GM18868 (cell line): ENCODE measurements at regions not wholly inside any gene's neighbourhood (a gene's known extent, or its start where the extent isn't known, plus 50 kb on each side); places are given as distances from the start of the nearest gene placed in this dataset.

Experiments
- ATAC-seq: cut with Tn5 transposase; IDR thresholded peaks from one replicate; pipeline ENCODE4 v1.9.1; 2021; ENCODE audit warnings: mild to moderate bottlenecking, moderate library complexity; ENCODE audit not compliant: unreplicated experiment

DNA sequence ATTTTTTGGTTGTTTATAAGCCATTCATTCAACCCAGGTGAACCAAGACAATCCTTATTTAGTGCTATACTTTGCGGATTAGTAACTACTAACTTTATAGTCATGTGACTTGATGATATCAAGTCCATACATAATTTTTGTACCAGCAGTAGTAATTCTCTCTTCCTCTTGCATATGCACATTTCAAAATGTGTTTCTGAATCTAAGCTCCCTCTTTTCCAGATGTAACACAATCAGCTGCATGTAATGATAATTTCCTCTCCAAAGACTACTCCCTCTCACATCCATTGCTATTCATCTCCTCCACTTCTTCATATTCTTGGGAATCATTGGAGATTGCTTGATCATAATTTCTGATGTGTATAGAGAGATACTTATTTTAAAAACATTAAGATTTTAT, 510.1 kb upstream of the CDH18 start:
- no peak for ATAC-seq

DNA sequence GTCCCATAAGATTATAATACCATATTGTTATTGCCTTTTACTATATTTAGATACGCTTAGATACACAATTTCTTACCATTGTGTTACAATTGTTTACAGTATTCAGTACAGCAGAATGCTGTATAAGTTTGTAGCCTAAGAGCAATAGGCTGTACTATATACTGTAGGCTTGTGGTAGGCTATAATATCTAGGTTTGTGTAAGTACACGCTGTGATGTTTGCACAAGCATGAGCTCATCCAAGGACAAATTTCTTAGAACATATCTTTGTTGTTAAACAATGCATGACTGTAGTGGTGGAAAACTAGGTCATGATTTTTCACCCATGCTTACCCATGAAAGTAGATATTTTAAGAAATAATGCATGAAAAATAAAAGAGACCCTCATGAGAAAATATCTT, 509.4 kb upstream of the CDH18 start:
- ATAC-seq: no peak

DNA sequence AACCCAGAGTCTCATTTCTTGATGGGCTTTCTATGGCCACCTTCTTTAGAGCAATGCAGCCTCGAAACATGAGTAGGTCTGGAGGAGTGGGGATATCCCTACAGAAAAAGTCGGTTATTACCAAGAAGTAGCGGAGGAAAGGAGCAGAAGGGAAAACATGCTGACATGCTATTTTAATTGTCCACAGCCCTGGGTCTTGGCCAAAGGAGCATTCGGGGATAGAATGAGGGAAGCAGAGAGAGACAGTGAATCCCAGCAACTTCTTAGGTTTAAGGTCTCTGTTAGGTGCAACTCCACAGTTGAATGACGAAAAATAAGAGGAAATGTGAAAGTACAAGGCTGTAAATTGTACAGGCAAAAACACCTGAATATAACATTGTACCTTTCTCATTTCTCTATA, 506.7 kb upstream of the CDH18 start:
- no peak for ATAC-seq

DNA sequence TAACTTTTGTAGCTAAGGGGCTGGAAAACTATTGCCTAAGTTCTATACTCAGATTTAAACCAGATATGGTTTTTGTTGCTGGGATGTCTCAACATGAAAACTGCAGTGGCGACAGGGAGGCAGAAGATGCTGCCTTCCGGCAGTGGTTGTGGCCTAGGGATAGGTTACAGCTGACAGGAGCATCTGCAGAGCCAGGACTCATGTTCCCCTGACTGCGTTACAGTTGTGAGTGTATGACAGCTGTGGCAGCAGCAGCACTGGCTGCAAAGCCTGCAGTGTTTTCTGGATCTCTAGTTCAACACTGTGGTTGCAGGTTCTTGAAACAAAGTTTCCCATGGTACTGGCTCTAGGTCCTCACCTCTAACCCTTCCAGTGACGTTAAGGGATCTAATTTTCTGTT, 498.8 kb upstream of the CDH18 start:
- ATAC-seq: no peak

DNA sequence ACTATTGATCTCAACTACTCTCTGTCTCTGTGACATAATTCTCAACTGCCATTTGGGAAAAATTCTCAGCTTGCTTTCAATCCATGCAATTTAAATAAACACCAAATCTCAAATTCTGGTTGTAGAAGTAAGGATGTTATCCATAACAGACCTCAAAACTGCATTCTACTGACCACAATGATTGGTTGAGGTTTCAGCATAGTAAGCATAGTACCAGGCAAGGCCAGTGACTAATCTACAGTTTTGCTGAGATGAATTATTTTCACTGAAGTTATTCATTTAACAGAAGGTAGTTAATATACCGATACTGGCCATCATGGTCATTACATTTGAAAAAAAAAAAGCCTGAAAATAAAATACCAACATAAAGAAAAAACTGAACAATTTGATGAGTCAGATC, 488.0 kb upstream of the CDH18 start:
- no peak for ATAC-seq

DNA sequence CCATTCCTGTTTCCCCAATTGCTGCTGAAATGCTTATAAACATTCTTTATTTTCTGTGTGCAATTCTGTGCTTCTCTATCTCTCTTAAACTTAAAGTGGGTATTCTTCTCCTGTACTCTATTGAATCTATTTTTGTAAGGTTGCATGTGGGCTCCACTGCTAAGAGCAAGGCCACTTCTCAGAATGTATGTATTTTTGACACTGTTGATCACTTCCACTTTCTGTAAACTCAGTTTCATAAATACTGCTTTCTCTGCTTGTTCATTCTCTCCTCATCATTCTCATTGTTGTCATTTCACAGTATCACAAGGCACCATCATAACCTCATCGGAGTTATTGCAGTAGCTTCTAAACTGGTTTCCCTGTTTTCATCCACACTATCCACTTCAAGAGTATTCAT, 483.0 kb upstream of the CDH18 start:
- ATAC-seq: peak; percentile 70

DNA sequence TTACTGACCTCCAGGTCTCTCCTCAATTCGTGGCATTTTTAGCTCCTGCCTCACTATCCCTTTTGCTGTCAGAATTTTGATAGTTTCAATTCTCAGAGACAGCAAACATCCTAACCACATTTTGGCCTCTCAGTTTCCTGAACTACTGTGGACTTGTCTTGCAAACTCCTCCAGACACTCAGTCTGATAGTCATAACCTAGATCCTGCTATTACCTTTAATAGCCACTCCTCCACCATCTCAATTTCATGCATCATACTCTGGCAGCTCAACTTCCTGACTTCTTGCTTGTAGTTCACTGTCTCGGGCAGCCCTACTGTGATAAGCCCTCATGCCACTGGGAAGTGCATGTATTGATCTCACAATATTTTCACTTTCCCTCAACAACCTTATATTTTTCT, 481.8 kb upstream of the CDH18 start:
- ATAC-seq: no peak

DNA sequence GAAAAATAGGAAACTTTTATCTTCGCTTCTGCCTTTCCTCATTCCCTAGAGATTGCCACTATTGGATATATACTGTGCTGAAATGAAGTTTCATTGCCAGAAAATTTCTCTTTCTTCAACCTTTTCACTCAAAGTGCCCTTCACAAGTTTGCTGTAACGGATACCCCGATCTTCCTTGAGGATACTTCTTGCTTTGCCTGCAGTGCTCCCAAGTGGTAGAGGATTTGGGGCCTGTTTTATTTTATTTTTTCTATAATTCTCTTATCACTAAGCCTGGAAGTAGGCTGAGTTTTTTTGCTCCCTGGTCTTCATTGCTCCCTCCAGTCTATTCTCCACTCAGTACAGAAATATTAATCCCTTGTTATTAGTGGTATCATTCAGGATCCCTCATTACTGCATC, 481.4 kb upstream of the CDH18 start:
- ATAC-seq: no peak

DNA sequence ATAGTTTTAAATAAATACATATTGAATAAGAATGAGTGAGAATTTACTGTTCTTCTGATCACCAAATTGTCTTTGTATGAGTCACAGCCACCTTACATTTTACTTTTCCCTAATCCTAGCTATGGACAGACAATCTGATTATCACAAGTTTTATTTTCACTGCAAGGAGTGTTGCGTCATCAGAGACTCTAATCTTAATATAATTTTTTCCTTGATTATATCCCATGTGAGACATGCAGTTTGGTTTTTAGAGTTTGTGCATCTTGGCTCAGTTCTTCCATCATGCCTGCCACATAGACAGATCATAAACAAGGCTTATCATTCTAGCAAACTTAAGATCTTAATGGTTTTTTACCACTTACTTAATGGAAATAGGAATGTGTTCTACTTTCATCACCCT, 478.5 kb upstream of the CDH18 start:
- ATAC-seq: no peak

DNA sequence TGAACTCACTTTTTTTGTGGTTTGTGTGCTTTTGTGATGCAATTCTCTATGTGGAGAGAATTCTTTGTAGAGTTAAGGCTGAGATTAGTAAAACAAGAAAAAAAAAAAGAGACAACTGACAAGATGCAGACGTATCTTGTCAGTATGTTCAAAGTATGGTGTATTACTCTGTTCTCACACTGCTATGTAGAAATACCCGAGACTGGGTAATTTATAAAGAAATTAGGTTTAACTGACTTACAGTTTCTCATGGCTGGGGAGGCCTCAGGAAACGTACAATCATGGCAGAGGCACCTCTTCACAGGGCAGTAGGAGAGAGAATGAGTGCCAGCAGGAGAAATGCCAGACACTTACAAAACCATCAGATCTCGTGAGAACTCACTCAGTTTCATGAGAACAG, 475.2 kb upstream of the CDH18 start:
- no peak for ATAC-seq

DNA sequence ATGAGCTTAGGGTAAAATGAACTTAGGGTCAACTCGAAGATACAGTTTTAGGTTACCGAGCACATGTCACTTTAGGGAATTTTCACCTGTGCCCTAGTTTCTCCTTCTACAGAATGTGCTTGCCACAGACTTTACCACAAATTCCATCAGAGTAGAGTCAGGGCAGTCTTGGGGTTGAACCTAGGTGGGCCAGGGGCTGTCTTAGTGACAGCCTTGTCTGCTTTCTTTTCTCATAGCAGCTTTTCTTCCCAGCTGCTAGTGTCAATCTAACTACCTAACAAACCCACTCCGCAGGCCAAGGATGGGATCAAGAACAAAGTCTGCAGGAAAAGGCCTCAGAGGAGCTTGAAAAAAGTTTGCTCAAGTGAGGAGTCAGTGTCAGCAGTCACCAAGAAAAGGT, 458.1 kb upstream of the CDH18 start:
- no peak for ATAC-seq

DNA sequence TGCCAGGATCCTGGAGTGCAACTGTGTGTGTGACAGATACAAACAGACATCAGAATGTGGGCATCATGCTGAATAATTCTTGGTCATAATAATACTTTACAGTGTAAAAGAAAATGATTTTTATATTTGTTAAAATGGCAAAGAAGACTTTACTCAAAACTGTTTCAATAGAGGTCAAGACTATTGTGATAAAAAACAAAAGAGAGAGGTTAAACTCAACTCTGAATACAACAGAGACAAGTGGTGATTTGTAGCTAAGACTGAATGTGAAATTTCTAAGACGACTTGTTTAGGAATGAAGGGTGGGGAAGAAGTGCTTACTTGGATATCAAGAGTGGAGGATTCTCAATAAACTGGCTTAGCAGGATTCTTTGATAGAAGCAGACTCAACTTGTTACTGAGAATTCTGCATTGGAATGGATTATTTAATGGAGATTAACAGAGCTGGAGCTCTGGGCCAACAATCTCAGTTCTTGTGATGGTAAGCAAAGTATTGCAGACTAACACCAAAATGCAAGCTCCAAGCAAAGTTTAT, 457.4 kb upstream of the CDH18 start:
- no peak for ATAC-seq

DNA sequence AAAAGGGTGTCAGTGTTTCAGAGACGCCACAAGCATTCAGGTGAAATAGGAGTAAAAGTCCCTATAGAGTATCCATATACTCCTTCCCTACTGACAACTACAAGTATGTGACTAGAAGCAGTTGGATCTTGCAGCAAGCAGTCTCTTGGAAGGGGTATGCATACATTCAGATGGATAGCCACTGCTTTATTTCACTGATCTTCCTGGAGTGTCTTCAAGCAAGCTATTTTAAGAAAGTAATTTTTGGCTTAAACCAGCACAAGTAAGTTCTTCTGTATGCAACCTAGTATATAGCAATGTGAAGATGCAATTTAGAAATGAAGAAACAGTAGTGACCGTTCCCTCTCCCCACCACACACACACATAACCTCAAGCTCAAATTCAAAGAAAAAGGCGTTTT, 446.8 kb upstream of the CDH18 start:
- ATAC-seq: no peak

DNA sequence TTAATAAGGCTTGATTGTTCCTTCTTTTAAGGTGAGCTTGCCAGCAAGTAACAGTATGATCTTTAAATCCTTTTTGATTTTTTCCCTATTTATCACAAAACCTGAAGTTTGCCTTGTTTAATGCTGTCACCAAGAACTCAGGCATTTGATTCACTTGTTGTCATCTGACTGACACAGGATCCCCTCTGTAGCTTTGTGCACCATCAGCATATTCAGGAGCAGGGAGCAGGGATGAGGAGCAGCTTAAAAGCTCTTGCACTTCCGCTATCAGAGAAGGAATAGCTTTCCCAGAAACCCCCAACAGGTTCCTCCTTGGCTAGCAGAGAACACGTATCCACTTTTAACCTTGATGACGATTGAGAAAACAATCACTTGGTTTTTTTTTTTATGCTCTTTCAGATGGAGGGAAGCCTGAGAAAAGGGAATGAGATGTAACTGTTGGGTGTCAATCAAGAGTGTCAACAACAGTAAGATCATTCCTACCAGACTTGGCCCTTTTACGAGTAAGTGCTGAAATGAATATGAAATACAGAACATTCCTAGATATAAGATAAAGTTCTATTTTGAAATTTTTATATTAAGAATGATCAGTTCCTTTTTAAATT, 433.1 kb upstream of the CDH18 start:
- ATAC-seq: no peak
